Sigmoid colon (tissue), 6 donors: ENCODE measurements at regions not wholly inside any gene's neighbourhood (a gene's known extent, or its start where the extent isn't known, plus 50 kb on each side); places are given as distances from the start of the nearest gene placed in this dataset.

ENCODE experiments used
- DNase-seq: peaks from one replicate; pipeline ENCODE4 v3.0.0-alpha.2; 2019
- H3K27ac ChIP-seq, 4 donors: fragments of 200-600 bp; sonication (generic); one replicate each; pipeline ENCODE4 v1.5.1; 2016 to 2019; ENCODE audit warnings: mild to moderate bottlenecking in 1 of 4
- H3K27me3 ChIP-seq, 3 donors: fragments of 200-600 bp; sonication (generic); one replicate each; pipeline ENCODE4 v1.5.1; 2019; ENCODE audit warnings: mild to moderate bottlenecking in 1 of 3
- H3K36me3 ChIP-seq, 4 donors: fragments of 200-600 bp; sonication (generic); one replicate each; pipeline ENCODE4 v1.5.1; 2016 to 2019
- H3K4me1 ChIP-seq, 4 donors: fragments of 200-600 bp; sonication (generic); one replicate each; pipeline ENCODE4 v1.5.1; 2017 to 2019
- H3K4me3 ChIP-seq, 4 donors: fragments of 200-600 bp; sonication (generic); one replicate each; pipeline ENCODE4 v1.5.1; 2017 to 2019; ENCODE audit warnings: mild to moderate bottlenecking in 2 of 4, moderate library complexity in 1 of 4
- H3K9me3 ChIP-seq, 4 donors: fragments of 200-600 bp in 3 of 4; sonication (generic) in 3 of 4; one replicate each; pipeline versions ENCODE4 v1.5.1 to v1.6.1; 2013 to 2019
- EP300 ChIP-seq, 4 donors: sonication (generic); formaldehyde crosslinking; IDR thresholded peaks; one replicate each; pipeline ENCODE4 v1.6.1; 2017; ENCODE audit warnings: antibody characterized with exemption in 4 of 4
- POLR2A ChIP-seq, 2 donors: fragments of 450-650 bp; IDR thresholded peaks; one replicate each; pipeline ENCODE4 v1.6.1; 2016; ENCODE audit warnings: antibody characterized with exemption in 2 of 2, mild to moderate bottlenecking in 2 of 2, moderate library complexity in 2 of 2
- POLR2AphosphoS5 ChIP-seq, 4 donors: sonication (generic); formaldehyde crosslinking; IDR thresholded peaks; one replicate each; pipeline ENCODE4 v1.6.1; 2017; ENCODE audit warnings: antibody characterized with exemption in 4 of 4
- whole genome bisulfite sequencing, 2 donors: extraction: QIAGEN DNeasy Blood & Tissue Kit; methylation state at CpG; one replicate each; pipeline ENCODE4 v1.1.7; 2013; 5-methylcytosine and 5-hydroxymethylcytosine counted together
- intact Hi-C: fragments of 100-400 bp; cut with DNase I; formaldehyde crosslinking; loops from one replicate; pipeline ENCODE4 v1.15.1; 2023
- TF ChIP-seq, protein P1 (sequence below), 4 experiments: fragments of 450-650 bp in 3 of 4; fragments of 200-600 bp in 1 of 4; IDR thresholded peaks; one replicate each; pipeline ENCODE4 v1.5.1; 2016 to 2019; ENCODE audit warnings: antibody characterized with exemption in 4 of 4, mild to moderate bottlenecking in 3 of 4, moderate library complexity in 2 of 4
- donor health status: healthy with polysubstance abuse.
- donor health status: healthy.

- 43 to 85% methylated on average over 1 of the region's 1 CpG for WGBS, 2 donors
- TF ChIP-seq, protein P1, sequence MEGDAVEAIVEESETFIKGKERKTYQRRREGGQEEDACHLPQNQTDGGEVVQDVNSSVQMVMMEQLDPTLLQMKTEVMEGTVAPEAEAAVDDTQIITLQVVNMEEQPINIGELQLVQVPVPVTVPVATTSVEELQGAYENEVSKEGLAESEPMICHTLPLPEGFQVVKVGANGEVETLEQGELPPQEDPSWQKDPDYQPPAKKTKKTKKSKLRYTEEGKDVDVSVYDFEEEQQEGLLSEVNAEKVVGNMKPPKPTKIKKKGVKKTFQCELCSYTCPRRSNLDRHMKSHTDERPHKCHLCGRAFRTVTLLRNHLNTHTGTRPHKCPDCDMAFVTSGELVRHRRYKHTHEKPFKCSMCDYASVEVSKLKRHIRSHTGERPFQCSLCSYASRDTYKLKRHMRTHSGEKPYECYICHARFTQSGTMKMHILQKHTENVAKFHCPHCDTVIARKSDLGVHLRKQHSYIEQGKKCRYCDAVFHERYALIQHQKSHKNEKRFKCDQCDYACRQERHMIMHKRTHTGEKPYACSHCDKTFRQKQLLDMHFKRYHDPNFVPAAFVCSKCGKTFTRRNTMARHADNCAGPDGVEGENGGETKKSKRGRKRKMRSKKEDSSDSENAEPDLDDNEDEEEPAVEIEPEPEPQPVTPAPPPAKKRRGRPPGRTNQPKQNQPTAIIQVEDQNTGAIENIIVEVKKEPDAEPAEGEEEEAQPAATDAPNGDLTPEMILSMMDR (IDR thresholded peaks at IDR 0.05), result no peak
- TF ChIP-seq POLR2A (IDR thresholded peaks at IDR 0.05), result no peak
- no peak for TF ChIP-seq EP300 (IDR thresholded peaks at IDR 0.05)
- no peak for TF ChIP-seq POLR2AphosphoS5 (IDR thresholded peaks at IDR 0.05)
- Histone ChIP-seq H3K27me3 (no peaks in the 10 kb centered on the region), H3K9me3 (no peaks in the 10 kb centered on the region), H3K4me3 (no peak overlapping the region), H3K36me3 (no peaks in the 10 kb centered on the region), H3K4me1 (no peaks in the 10 kb centered on the region), H3K27ac (no peak overlapping the region)
- DNase-seq, result no peak
- intact Hi-C loops, result no loop called here
These were observed 1618.1 kb downstream of the C4orf33 start for GRCh38 chr4:130714006-130714405.

DNA sequence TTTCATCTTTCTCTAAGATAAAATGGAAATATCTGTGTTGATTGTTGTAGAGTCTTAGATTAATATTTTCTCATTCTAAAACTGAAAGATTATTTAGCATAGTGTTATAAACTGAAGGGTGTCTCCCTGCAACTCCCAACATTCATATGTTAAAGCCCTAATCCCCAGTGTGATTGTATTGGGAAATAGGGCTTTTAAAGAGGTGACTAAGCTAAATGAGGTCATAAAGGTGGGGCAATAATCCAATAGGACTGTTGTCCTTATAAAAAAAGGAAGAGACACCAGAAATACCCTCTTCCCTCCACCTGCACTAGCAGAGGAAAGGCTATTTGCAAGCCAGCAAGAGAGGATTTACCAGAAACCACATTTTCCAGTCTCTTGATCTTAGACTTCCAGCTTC lies 1626.4 kb downstream of the C4orf33 start:
- TF ChIP-seq, protein P1 (IDR thresholded peaks at IDR 0.05), result no peak
- TF ChIP-seq EP300 (IDR thresholded peaks at IDR 0.05) (no peak), POLR2AphosphoS5 (IDR thresholded peaks at IDR 0.05) (no peak), POLR2A (IDR thresholded peaks at IDR 0.05) (no peak)
- no peak for DNase-seq
- intact Hi-C loops, result no loop called here

DNA sequence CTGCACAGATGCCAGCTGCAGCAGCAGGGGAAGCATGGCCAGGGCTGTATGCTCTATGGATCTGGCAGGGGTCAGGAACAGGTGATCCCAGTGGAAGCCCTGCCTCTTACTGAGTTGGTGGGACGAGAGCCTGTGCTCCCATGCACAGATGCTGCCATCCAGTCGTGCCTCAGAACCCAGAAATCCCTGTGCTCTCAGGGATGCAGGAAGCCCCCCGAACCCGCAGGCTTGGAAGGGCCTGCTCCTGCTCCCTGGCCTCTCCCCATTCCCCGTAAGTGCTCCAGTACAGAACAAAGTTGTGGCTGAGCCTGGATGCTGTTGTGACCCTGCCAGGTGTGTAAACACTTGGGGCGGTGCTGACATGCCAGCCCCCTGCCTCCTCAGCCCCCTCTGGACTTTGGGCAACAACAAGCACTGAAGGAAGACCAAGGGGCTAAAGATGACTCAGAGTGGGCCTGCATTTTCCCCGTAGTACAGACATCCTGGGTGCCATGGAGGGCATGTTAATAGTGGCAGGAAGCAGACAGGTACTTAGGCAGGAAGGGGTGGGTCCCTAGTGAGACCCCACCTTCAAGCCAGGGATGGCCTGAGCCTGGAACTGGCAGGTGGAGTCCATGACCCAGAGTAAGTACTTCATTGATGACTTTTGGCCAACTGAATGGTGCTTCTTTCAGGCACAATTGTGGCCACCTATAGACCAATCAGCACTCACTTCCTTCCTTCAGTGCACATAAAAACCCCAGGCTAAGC lies 1640.7 kb downstream of the C4orf33 start:
- no peak overlapping the region for H3K27ac ChIP-seq
- WGBS, 2 donors, result 72 to 85% methylated on average over 7 of the region's 7 CpGs
- no peaks in the 10 kb centered on the region for H3K27me3 ChIP-seq
- H3K4me1 ChIP-seq, result no peaks in the 10 kb centered on the region
- TF ChIP-seq POLR2AphosphoS5 (IDR thresholded peaks at IDR 0.05), result no peak
- no peak for TF ChIP-seq EP300 (IDR thresholded peaks at IDR 0.05)
- TF ChIP-seq, protein P1 (IDR thresholded peaks at IDR 0.05), result no peak
- TF ChIP-seq POLR2A (IDR thresholded peaks at IDR 0.05), result no peak
- DNase-seq, result peak; percentile 48
- H3K36me3 ChIP-seq, result no peaks in the 10 kb centered on the region
- no peaks in the 10 kb centered on the region for H3K9me3 ChIP-seq
- H3K4me3 ChIP-seq, result no peak overlapping the region
- intact Hi-C loops, result no loop called here

More for the DNA sequence above, 1626.4 kb downstream of the C4orf33 start:
- Histone ChIP-seq H3K27me3 (no peaks in the 10 kb centered on the region), H3K27ac (no peak overlapping the region), H3K4me1 (no peaks in the 10 kb centered on the region), H3K9me3 (no peaks in the 10 kb centered on the region), H3K4me3 (no peak overlapping the region), H3K36me3 (no peaks in the 10 kb centered on the region)

DNA sequence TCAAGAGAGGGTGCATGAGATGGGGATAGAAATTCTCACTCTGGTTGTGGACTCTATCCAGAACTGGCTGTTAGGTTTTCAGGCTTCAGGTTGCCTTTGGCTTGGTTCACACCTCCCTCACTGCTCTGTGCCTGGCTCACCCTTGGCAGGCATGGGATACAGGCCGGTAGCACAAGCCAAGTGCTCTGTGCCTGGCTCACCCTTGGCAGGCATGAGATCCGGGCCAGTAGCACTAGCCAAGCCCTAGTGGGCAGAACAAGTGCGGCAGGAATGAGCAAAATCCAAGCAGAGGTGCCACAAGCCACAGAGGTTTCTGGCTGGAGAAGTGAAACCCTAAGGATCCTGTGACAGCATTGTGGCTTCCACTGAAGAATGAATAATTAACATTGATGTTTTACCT lies 1642.3 kb downstream of the C4orf33 start:
- Histone ChIP-seq H3K27me3 (no peaks in the 10 kb centered on the region), H3K4me1 (no peaks in the 10 kb centered on the region), H3K36me3 (no peaks in the 10 kb centered on the region), H3K9me3 (no peaks in the 10 kb centered on the region), H3K27ac (no peak overlapping the region), H3K4me3 (no peak overlapping the region)
- WGBS, 2 donors, result 83 to 85% methylated on average over 3 of the region's 3 CpGs
- DNase-seq, result no peak
- TF ChIP-seq EP300 (IDR thresholded peaks at IDR 0.05) (no peak), POLR2AphosphoS5 (IDR thresholded peaks at IDR 0.05) (no peak), POLR2A (IDR thresholded peaks at IDR 0.05) (no peak)
- TF ChIP-seq, protein P1 (IDR thresholded peaks at IDR 0.05), result no peak
- intact Hi-C loops, result no loop called here

GRCh38 chr4:130747842-130748241 lies 1651.9 kb downstream of the C4orf33 start:
- Histone ChIP-seq H3K27me3 (no peaks in the 10 kb centered on the region), H3K4me3 (no peak overlapping the region), H3K9me3 (no peaks in the 10 kb centered on the region), H3K4me1 (no peaks in the 10 kb centered on the region), H3K27ac (no peak overlapping the region), H3K36me3 (no peaks in the 10 kb centered on the region)
- intact Hi-C loops, result no loop called here
- no peak for TF ChIP-seq POLR2AphosphoS5 (IDR thresholded peaks at IDR 0.05)
- TF ChIP-seq, protein P1 (IDR thresholded peaks at IDR 0.05), result no peak
- no peak for TF ChIP-seq EP300 (IDR thresholded peaks at IDR 0.05)
- TF ChIP-seq POLR2A (IDR thresholded peaks at IDR 0.05), result no peak
- WGBS, 2 donors, result 4 to 30% methylated on average over 1 of the region's 1 CpG
- no peak for DNase-seq
